GM20000 (cell line): ENCODE measurements at regions not wholly inside any gene's neighbourhood (a gene's known extent, or its start where the extent isn't known, plus 50 kb on each side); places are given as distances from the start of the nearest gene placed in this dataset.

Experiments
- DNase-seq: peaks from one replicate; pipeline ENCODE4 v3.0.0; 2012; ENCODE audit warnings: low spot score
- TF ChIP-seq, protein P1 (sequence below): IDR thresholded peaks from 2 replicates; pipeline ENCODE4 v1.5.1; 2012; ENCODE audit warnings: mild to moderate bottlenecking, control low read depth; ENCODE audit errors: extremely low read depth, missing control alignments

- no peak for DNase-seq
- TF ChIP-seq, protein P1, sequence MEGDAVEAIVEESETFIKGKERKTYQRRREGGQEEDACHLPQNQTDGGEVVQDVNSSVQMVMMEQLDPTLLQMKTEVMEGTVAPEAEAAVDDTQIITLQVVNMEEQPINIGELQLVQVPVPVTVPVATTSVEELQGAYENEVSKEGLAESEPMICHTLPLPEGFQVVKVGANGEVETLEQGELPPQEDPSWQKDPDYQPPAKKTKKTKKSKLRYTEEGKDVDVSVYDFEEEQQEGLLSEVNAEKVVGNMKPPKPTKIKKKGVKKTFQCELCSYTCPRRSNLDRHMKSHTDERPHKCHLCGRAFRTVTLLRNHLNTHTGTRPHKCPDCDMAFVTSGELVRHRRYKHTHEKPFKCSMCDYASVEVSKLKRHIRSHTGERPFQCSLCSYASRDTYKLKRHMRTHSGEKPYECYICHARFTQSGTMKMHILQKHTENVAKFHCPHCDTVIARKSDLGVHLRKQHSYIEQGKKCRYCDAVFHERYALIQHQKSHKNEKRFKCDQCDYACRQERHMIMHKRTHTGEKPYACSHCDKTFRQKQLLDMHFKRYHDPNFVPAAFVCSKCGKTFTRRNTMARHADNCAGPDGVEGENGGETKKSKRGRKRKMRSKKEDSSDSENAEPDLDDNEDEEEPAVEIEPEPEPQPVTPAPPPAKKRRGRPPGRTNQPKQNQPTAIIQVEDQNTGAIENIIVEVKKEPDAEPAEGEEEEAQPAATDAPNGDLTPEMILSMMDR = no peak
Measured at GRCh38 chr11:134890446-134890845, 478.4 kb upstream of the B3GAT1 start.

DNA sequence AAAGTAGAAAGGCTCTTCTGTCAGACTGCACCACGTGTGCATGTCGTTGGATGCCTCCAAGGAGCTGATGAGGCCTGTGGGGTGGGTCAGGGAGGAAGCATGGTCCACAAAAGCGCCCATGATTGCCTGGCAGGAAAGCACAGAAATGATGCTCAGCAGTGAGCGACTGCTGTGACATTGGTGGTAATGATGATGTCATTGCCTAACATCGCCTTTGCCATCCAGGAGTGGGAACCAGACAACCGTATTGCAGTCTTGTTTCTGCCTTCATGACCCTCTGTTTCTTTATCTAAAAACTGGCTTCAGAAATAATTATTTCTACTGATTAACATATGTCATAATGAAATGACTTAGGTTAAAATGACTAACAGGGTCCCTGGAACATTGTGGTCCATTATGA lies 477.8 kb upstream of the B3GAT1 start:
- TF ChIP-seq, protein P1 = no peak
- DNase-seq = no peak

DNA sequence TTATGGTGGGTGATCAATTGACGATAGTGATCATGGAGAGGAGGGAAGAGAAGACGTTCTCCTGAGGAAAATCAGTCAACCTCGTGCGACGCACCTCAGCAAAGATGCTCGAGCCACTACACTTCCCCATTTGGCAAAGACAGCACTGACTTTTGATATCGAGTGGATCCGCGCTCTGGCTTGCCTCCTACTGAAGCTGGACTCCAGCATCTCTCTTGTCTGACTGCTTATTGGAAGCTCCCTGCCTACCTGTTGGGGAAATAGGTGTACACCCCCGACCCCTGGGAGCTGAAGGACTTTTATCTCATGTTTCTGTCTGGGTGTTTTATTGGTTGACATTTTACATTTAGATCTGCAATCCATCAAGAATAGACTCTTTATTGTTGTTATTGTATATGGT lies 476.8 kb upstream of the B3GAT1 start:
- no peak for DNase-seq
- TF ChIP-seq, protein P1 = no peak

GRCh38 chr11:134887896-134888295 lies 475.9 kb upstream of the B3GAT1 start:
- TF ChIP-seq, protein P1 = no peak
- no peak for DNase-seq

GRCh38 chr11:134883484-134883883 lies 471.4 kb upstream of the B3GAT1 start:
- TF ChIP-seq, protein P1 = no peak
- no peak for DNase-seq

DNA sequence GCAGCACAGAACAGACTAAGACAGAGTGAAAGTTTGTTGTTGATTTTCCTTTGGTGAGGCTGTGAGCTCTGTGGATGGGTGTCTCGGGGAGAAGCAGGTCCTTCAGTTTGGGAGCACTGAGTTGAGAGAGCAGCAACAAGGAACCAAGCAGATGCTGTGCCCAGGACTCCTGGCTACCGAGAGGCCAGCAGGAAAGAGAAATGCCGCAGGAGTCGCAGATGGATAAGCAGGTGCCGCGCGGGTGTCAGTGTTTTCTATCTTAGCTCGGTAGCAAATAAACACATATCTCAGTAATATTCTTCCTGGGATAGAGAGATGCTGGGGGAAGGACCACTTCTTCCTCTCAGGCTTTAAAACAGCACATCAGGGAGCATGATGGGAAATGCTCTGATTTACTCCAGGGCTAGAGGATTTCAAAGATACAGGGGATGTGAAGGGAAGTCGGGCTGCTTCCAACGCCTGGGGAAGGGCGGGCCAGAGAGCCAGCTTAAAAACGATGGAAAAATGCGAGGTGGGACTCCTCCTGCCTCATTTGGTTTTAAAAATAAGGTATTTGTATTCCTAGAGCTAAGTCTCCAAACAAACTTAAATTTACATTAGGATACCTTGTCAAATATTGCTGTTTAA lies 470.7 kb upstream of the B3GAT1 start:
- DNase-seq = no peak
- TF ChIP-seq, protein P1 = no peak

DNA sequence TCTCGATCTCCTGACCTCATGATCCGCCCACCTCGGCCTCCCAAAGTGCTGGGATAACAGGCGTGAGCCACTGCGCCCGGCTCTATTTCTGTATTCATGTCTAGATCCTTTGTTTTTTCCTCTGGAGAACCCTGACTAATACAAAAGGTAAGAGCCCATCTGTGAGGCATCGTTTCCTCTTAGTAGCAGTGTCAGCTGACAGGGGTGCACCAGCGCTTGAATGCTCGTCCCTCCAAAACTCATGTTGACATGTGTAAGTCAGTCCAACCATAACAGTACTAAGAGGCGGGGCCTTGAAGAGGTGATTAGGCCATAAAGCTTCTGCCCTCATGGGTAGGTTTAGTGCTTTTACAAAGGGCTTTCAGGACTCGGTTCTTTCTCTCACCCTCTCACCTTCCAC lies 470.1 kb upstream of the B3GAT1 start:
- DNase-seq = no peak
- TF ChIP-seq, protein P1 = no peak
